ENCODE measurements at regions not wholly inside any gene's neighbourhood (a gene's known extent, or its start where the extent isn't known, plus 50 kb on each side); places are given as distances from the start of the nearest gene placed in this dataset.

DNA sequence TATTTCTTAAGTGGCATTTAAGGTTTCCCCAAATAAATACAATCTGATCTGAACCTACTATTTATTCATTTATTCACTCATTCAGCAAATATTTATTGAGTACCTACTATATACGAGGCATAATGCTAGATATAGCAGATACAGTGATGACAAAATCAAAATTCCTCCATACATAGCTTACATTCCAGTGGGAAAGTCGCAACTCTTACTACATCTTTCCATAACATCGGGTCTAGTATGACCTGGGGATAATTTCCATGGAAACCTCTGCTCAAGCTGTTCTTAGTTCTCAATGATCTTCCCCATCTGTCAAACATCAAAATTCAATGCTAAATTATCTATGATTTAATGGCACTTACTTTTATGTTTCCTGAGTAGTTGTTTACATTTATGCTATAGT, 70.8 kb upstream of the PRKACB start:
- TF ChIP-seq YY1 (IDR thresholded peaks at IDR 0.05; ENCODE audit: insufficient read depth, insufficient read length) (no peak), ZNF274 (IDR thresholded peaks at IDR 0.05; ENCODE audit: low read depth, low read length) (no peak)

Data from NT2/D1 (cell line).